Right lobe of liver (tissue), 6 donors: ENCODE measurements at regions not wholly inside any gene's neighbourhood (a gene's known extent, or its start where the extent isn't known, plus 50 kb on each side); places are given as distances from the start of the nearest gene placed in this dataset.

ENCODE experiments used
- ATAC-seq, 4 donors: fragments of 200-7000 bp; cut with Tn5 transposase; one replicate each; pipeline ENCODE4 v1.9.1; 2020; ENCODE audit warnings: mild to moderate bottlenecking in 4 of 4, moderate library complexity in 4 of 4
- DNase-seq, 3 donors: peaks; one replicate each; pipeline ENCODE4 v3.0.0-alpha.2; 2020
- H3K27ac ChIP-seq, 3 donors: fragments of 200-600 bp; one replicate each; pipeline ENCODE4 v1.8.0; 2022
- H3K27me3 ChIP-seq, 2 donors: fragments of 200-600 bp; one replicate each; pipeline ENCODE4 v1.8.0; 2022
- H3K36me3 ChIP-seq, 4 donors: fragments of 200-600 bp; sonication (generic) in 1 of 4; one replicate each; pipeline versions ENCODE4 v1.5.1 to v1.8.0; 2017 to 2022; ENCODE audit warnings: control low read depth in 1 of 4
- H3K4me1 ChIP-seq, 4 donors: fragments of 200-600 bp; sonication (generic) in 1 of 4; one replicate each; pipeline versions ENCODE4 v1.5.1 to v1.8.0; 2017 to 2022; ENCODE audit warnings: control low read depth in 1 of 4
- H3K4me3 ChIP-seq, 3 donors: fragments of 200-600 bp; one replicate each; pipeline ENCODE4 v1.8.0; 2022
- H3K9me3 ChIP-seq, 4 donors: fragments of 200-600 bp; sonication (generic) in 1 of 4; one replicate each; pipeline versions ENCODE4 v1.5.1 to v1.8.0; 2017 to 2022; ENCODE audit warnings: control low read depth in 1 of 4
- CTCF ChIP-seq, 4 donors: fragments of 200-600 bp in 3 of 4; fragments of 450-650 bp in 1 of 4; IDR thresholded peaks; one replicate each; pipeline versions ENCODE4 v1.5.1 to v1.8.0; 2016 to 2022; ENCODE audit warnings: antibody characterized with exemption in 4 of 4, mild to moderate bottlenecking in 2 of 4
- POLR2A ChIP-seq: fragments of 450-650 bp; IDR thresholded peaks from one replicate; pipeline ENCODE4 v1.6.1; 2017; ENCODE audit warnings: antibody characterized with exemption, mild to moderate bottlenecking
- WGBS: methylation state at CpG from one replicate; pipeline ENCODE4 v1.1.6; 2018; ENCODE audit warnings: low coverage, low lambda C conversion rate; ENCODE audit not compliant: insufficient coverage; ENCODE audit errors: missing lambda C conversion rate; 5-methylcytosine and 5-hydroxymethylcytosine counted together
- intact Hi-C, 2 donors: fragments of 100-400 bp; cut with DNase I; formaldehyde crosslinking; loops; one replicate each; pipeline versions ENCODE4 v1.11.2 to v1.14.1; 2022
- donor health status: DM: no; HTN: yes; CAD: no.
- donor health status: DM: no; HTN: no; CAD: no.
- donor health status: DM: no; HTN: no; CAD: no.
- donor health status: DM: no; HTN: yes; CAD: no.
- donor health status: DM: no; HTN: yes; CAD: no.

GRCh38 chr5:125559296-125559695, 812.9 kb upstream of the ZNF608 start:
- no peak for TF ChIP-seq POLR2A
- no peak for TF ChIP-seq CTCF (IDR thresholded peaks at IDR 0.05)
- intact Hi-C loops = no loop called here
- ATAC-seq = peak in 1 of 4 donors; percentile 25
- DNase-seq = no peak
- Histone ChIP-seq H3K4me1 (no peaks in the 10 kb centered on the region), H3K9me3 (no peaks in the 10 kb centered on the region), H3K27ac (no peak overlapping the region), H3K27me3 (no peaks in the 10 kb centered on the region), H3K4me3 (no peak overlapping the region), H3K36me3 (no peaks in the 10 kb centered on the region)
- WGBS = 32% methylated on average over 2 of the region's 2 CpGs

GRCh38 chr5:125560476-125561225, 814.2 kb upstream of the ZNF608 start:
- no peak for TF ChIP-seq CTCF (IDR thresholded peaks at IDR 0.05)
- TF ChIP-seq POLR2A = no peak
- Histone ChIP-seq H3K4me3 (no peak overlapping the region), H3K4me1 (no peaks in the 10 kb centered on the region), H3K27ac (no peak overlapping the region), H3K27me3 (no peaks in the 10 kb centered on the region), H3K9me3 (no peaks in the 10 kb centered on the region), H3K36me3 (no peaks in the 10 kb centered on the region)
- no peak for ATAC-seq
- no peak for DNase-seq
- intact Hi-C loops = no loop called here
- 51% methylated on average over 4 of the region's 4 CpGs for WGBS

GRCh38 chr5:125564317-125564975, 818.0 kb upstream of the ZNF608 start:
- 84% methylated on average over 4 of the region's 5 CpGs for WGBS
- intact Hi-C loops = no loop called here
- Histone ChIP-seq H3K9me3 (no peaks in the 10 kb centered on the region), H3K4me1 (no peaks in the 10 kb centered on the region), H3K27me3 (no peaks in the 10 kb centered on the region), H3K36me3 (no peaks in the 10 kb centered on the region), H3K4me3 (no peak overlapping the region), H3K27ac (no peak overlapping the region)
- DNase-seq = no peak
- ATAC-seq = no peak
- TF ChIP-seq POLR2A (no peak), CTCF (IDR thresholded peaks at IDR 0.05) (no peak)

- intact Hi-C loops = no loop called here
- no peak for DNase-seq
- Histone ChIP-seq H3K4me1 (no peaks in the 10 kb centered on the region), H3K27me3 (no peaks in the 10 kb centered on the region), H3K4me3 (no peak overlapping the region), H3K9me3 (no peaks in the 10 kb centered on the region), H3K36me3 (no peaks in the 10 kb centered on the region), H3K27ac (no peak overlapping the region)
- TF ChIP-seq CTCF (IDR thresholded peaks at IDR 0.05) = no peak
- TF ChIP-seq POLR2A = no peak
- WGBS = 70% methylated on average over 9 of the region's 9 CpGs
- ATAC-seq = no peak
These were observed 828.1 kb upstream of the ZNF608 start for GRCh38 chr5:125574491-125575044.
